K562 (cell line): ENCODE measurements at regions not wholly inside any gene's neighbourhood (a gene's known extent, or its start where the extent isn't known, plus 50 kb on each side); places are given as distances from the start of the nearest gene placed in this dataset.
A peak's percentile ranks its signal among the peaks of the same experiment; 100 is the strongest.

Experiments
- ATAC-seq: fragments of 200-7000 bp; cut with Tn5 transposase; 3 replicates; pipeline ENCODE4 v1.9.1; 2020; ENCODE audit warnings: moderate library complexity
- BruUV-seq: library from RNA; stranded (reverse); fragments of 400-500 nt; replicated peaks from 2 replicates; lab custom pipeline; 2021; lab: Mats Ljungman, UMichigan
- CTCF ChIA-PET: fragments of 300-600 bp; formaldehyde crosslinking; extraction: SDS; loops from one replicate; lab custom pipeline; 2021; ENCODE audit warnings: low intra/inter-chr PET ratio; lab: Yijun Ruan, JAX
- POLR2A ChIA-PET: fragments of 300-600, 350-650 bp; sonication (Branson Sonifier 250); formaldehyde crosslinking; extraction: SDS; loops from one replicate; lab custom pipeline; 2021; ENCODE audit warnings: antibody characterized with exemption, inconsistent platforms; lab: Yijun Ruan, JAX
- DNase-seq, 4 experiments: peaks; one replicate each; pipeline versions ENCODE4 v3.0.0 to v3.0.0-alpha.2; 2011 to 2018; ENCODE audit warnings: low spot score in 3 of 4, mixed read lengths in 3 of 4; ENCODE audit errors: extremely low read depth in 1 of 4
- FAIRE-seq: peaks from 2 replicates; lab custom pipeline; 2011; peaks lifted over from hg19 to GRCh38; lab: Jason Lieb, UNC
- H2AFZ ChIP-seq: 2 replicates; pipeline ENCODE4 v1.6.0; 2011; ENCODE audit warnings: low read depth, low read length, control low read depth, inconsistent platforms
- H3K27ac ChIP-seq: fragments of 200-600 bp; 3 replicates; pipeline ENCODE4 v1.8.0; 2011; ENCODE audit warnings: low read depth, mild to moderate bottlenecking, control low read depth, inconsistent platforms, low read length, moderate library complexity, mixed read lengths; ENCODE audit errors: extremely low read depth
- H3K27me3 ChIP-seq, 2 experiments: fragments of 300-600 bp in 1 of 2; 2 replicates in 1 of 2; 3 replicates in 1 of 2; pipeline versions ENCODE4 v1.6.0 to v1.8.0; 2011; ENCODE audit warnings: inconsistent platforms in 2 of 2, low read length in 2 of 2, mild to moderate bottlenecking in 1 of 2, mixed read lengths in 1 of 2, moderate library complexity in 1 of 2; ENCODE audit not compliant: control insufficient read depth in 2 of 2, insufficient read depth in 2 of 2
- H3K36me3 ChIP-seq: fragments of 300-600 bp; 3 replicates; pipeline ENCODE4 v1.8.0; 2011; ENCODE audit warnings: mild to moderate bottlenecking, low read length, inconsistent platforms; ENCODE audit not compliant: control insufficient read depth, insufficient read depth
- H3K4me1 ChIP-seq, 2 experiments: fragments of 200-600 bp in 1 of 2; replicated peaks in 1 of 2; 2 replicates in 1 of 2; 3 replicates in 1 of 2; pipeline versions ENCODE4 v1.5.1 to v1.8.0; 2011; ENCODE audit warnings: inconsistent platforms in 2 of 2, low read length in 2 of 2, mild to moderate bottlenecking in 1 of 2, mixed read lengths in 1 of 2, moderate library complexity in 1 of 2; ENCODE audit not compliant: control insufficient read depth in 2 of 2, insufficient read depth in 2 of 2
- H3K4me2 ChIP-seq: 2 replicates; pipeline ENCODE4 v1.6.1; 2011; ENCODE audit warnings: low read length, control low read depth, inconsistent platforms, mixed read lengths; ENCODE audit not compliant: insufficient read depth
- H3K4me3 ChIP-seq: fragments of 200-600 bp; sonication (generic), shearing (Covaris generic); 2 replicates; pipeline ENCODE4 v1.5.1; 2016; ENCODE audit warnings: control low read depth, inconsistent platforms
- H3K79me2 ChIP-seq: fragments of 200-600 bp; 3 replicates; pipeline ENCODE4 v1.8.0; 2011; ENCODE audit warnings: low read length, inconsistent platforms; ENCODE audit not compliant: control insufficient read depth, insufficient read depth
- H3K9ac ChIP-seq, 2 experiments: 2 replicates each; pipeline versions ENCODE4 v1.6.0 to v1.6.1; 2011; ENCODE audit warnings: low read depth in 2 of 2, low read length in 2 of 2, control low read depth in 1 of 2, inconsistent platforms in 1 of 2, mild to moderate bottlenecking in 1 of 2, mixed read lengths in 1 of 2; ENCODE audit not compliant: insufficient read depth in 1 of 2
- H3K9me1 ChIP-seq: one replicate; pipeline ENCODE4 v1.6.0; 2011; ENCODE audit warnings: inconsistent platforms, mild to moderate bottlenecking, low read length, moderate library complexity; ENCODE audit not compliant: control insufficient read depth, insufficient read depth
- H3K9me3 ChIP-seq: replicated peaks from 2 replicates; pipeline ENCODE4 v1.5.1; 2011; ENCODE audit warnings: low read depth, low read length, inconsistent platforms; ENCODE audit not compliant: control insufficient read depth, insufficient read depth
- H4K20me1 ChIP-seq: replicated peaks from 2 replicates; pipeline ENCODE4 v1.6.1; 2011; ENCODE audit warnings: low read length, inconsistent platforms, mixed read lengths; ENCODE audit not compliant: control insufficient read depth, insufficient read depth
- CREB1 ChIP-seq, 2 experiments: sonication (generic) in 1 of 2; formaldehyde crosslinking in 1 of 2; IDR thresholded peaks; 2 replicates each; pipeline versions ENCODE4 v1.6.1 to v1.8.0; 2012 to 2022; ENCODE audit warnings: inconsistent platforms in 1 of 2, mild to moderate bottlenecking in 1 of 2, missing genetic modification reagents in 1 of 2, moderate library complexity in 1 of 2
- DIDO1 ChIP-seq: fragments of 450-650 bp; IDR thresholded peaks from 2 replicates; pipeline ENCODE4 v1.6.1; 2016; ENCODE audit warnings: low read depth, missing biosample characterization, missing genetic modification characterization
- E2F3 ChIP-seq: fragments of 250-450 bp; sonication (Bioruptor Pico); IDR thresholded peaks from 2 replicates; pipeline ENCODE4 v1.4.0; 2020; ENCODE audit warnings: mild to moderate bottlenecking
- FOS ChIP-seq: IDR thresholded peaks from 3 replicates; pipeline ENCODE4 v1.6.1; 2011; ENCODE audit not compliant: insufficient read length; ENCODE audit errors: extremely low read depth
- FOSL1 ChIP-seq: fragments of 200-800 bp; sonication (Bioruptor generic); conservative IDR thresholded peaks from 2 replicates; pipeline ENCODE4 v1.6.1; 2016; ENCODE audit warnings: missing genetic modification characterization, missing compliant biosample characterization
- HCFC1 ChIP-seq: IDR thresholded peaks from 2 replicates; pipeline ENCODE4 v1.6.1; 2012; ENCODE audit warnings: low read depth, low read length, improper control_type of control experiment
- HOXB6 ChIP-seq: fragments of 250-450 bp; sonication (Bioruptor Pico); IDR thresholded peaks from 2 replicates; pipeline ENCODE4 v1.5.1; 2022; ENCODE audit warnings: mild to moderate bottlenecking, borderline replicate concordance
- NFYB ChIP-seq: IDR thresholded peaks from 2 replicates; pipeline ENCODE4 v1.6.1; 2011; ENCODE audit warnings: mild to moderate bottlenecking, moderate library complexity; ENCODE audit not compliant: insufficient read length; ENCODE audit errors: extremely low read depth
- RAD51 ChIP-seq: fragments of 450-650 bp; IDR thresholded peaks from 2 replicates; pipeline ENCODE4 v1.7.1; 2016; ENCODE audit warnings: low read depth, mild to moderate bottlenecking, borderline replicate concordance
- SIX5 ChIP-seq, 2 experiments: IDR thresholded peaks; 2 replicates each; pipeline ENCODE4 v1.6.1; 2011; ENCODE audit warnings: low read length in 2 of 2, borderline replicate concordance in 1 of 2, low read depth in 1 of 2, mild to moderate bottlenecking in 1 of 2, moderate library complexity in 1 of 2; ENCODE audit not compliant: insufficient read depth in 1 of 2
- SMARCA5 ChIP-seq: fragments of 450-650 bp; IDR thresholded peaks from 2 replicates; pipeline ENCODE4 v1.6.1; 2016
- ZBTB17 ChIP-seq: fragments of 450-650 bp; formaldehyde crosslinking; IDR thresholded peaks from 2 replicates; pipeline ENCODE4 v1.4.0; 2020; ENCODE audit warnings: mild to moderate bottlenecking
- ZNF143 ChIP-seq: sonication (generic); formaldehyde crosslinking; IDR thresholded peaks from 2 replicates; pipeline ENCODE4 v1.9.0; 2022; ENCODE audit warnings: mild to moderate bottlenecking, missing genetic modification reagents
- WGBS: fragments of 100-300 bp; shearing (Covaris generic); methylation state at CpG from one replicate; pipeline ENCODE4 v1.1.6; 2016; ENCODE audit warnings: low coverage, mixed read lengths; ENCODE audit not compliant: insufficient coverage; ENCODE audit errors: missing lambda C conversion rate; 5-methylcytosine and 5-hydroxymethylcytosine counted together
- in situ Hi-C: fragments of 300-500 bp; cut with MboI; formaldehyde crosslinking; loops from 4 replicates; pipeline ENCODE4 v1.15.0; 2018; ENCODE audit warnings: inconsistent platforms, mixed read lengths
- intact Hi-C: fragments of 100-400 bp; cut with micrococcal nuclease; formaldehyde crosslinking; loops from 2 replicates; pipeline ENCODE4 v1.14.2; 2022
- TF ChIP-seq, protein P1 (sequence below): sonication (generic); formaldehyde crosslinking; IDR thresholded peaks from 2 replicates; pipeline ENCODE4 v1.9.0; 2022; ENCODE audit warnings: mild to moderate bottlenecking, missing genetic modification reagents
- TF ChIP-seq, protein P2 (sequence below), 2 experiments: fragments of 450-650 bp; formaldehyde crosslinking in 1 of 2; IDR thresholded peaks; 2 replicates each; pipeline versions ENCODE4 v1.4.0 to v1.6.1; 2014 to 2020; ENCODE audit warnings: mild to moderate bottlenecking in 2 of 2, borderline replicate concordance in 1 of 2, low read depth in 1 of 2

DNA sequence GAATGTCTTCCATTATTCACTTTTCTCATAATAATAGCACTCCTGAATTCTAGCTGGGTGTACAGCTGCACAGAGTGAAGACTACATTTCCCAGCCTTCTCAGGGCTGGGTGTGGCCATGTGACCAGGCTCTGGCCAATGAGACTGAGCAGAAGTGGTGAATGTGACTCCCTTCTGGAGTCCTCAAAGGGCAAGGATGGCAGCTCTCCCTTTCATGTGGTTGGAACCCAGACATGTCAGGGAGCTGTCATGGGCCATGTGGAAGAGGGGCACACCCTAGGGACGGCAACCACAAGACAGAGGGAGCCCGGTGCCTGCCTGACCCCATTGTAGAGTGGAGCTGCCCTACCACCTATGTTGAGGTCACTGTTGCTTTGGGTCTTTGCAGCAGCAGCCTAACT, 312.8 kb upstream of the SULF2 start:
- FAIRE-seq (no peak), ATAC-seq (peak; percentile 87), DNase-seq (peak in 3 of 4 experiments; percentile 17 to 29 (median 23))
- H4K20me1 ChIP-seq = no peaks in the 10 kb centered on the region; the same call in 1 of the 2 replicates
- no peaks in the 10 kb centered on the region; a peak in 1 of 5 replicates for H3K27me3 ChIP-seq
- no peak overlapping the region for H3K4me3 ChIP-seq
- ChIA-PET CTCF (no interaction called here), POLR2A (interaction anchor here (1.8 kb wide), 1 partner anchor 28 kb away, joined by 5 read pairs; no protein-coding TSS in a partner anchor)
- in situ Hi-C loops = no loop called here
- H3K9ac ChIP-seq = no peak overlapping the region
- H3K9me3 ChIP-seq = no peaks in the 10 kb centered on the region
- H3K9me1 ChIP-seq = no peaks in the 10 kb centered on the region
- H3K4me1 ChIP-seq = no peaks in the 10 kb centered on the region; a peak in 1 of 5 replicates
- no TSS peak for BruUV-seq
- WGBS = 0% methylated on average over 2 of the region's 2 CpGs
- H3K4me2 ChIP-seq = no peak overlapping the region
- H3K79me2 ChIP-seq = no peaks in the 10 kb centered on the region
- H3K27ac ChIP-seq = no peak overlapping the region
- no peaks in the 10 kb centered on the region for H3K36me3 ChIP-seq
- no peak overlapping the region for H2AFZ ChIP-seq
- intact Hi-C loops = no loop called here
- peak in 1 of 2 experiments; percentile 41; a peak in 1 of 4 replicates for TF ChIP-seq SIX5 (IDR thresholded peaks at IDR 0.05; ENCODE audit: borderline replicate concordance in 1 of 2, insufficient read depth in 1 of 2, low read depth in 1 of 2, low read length in 2 of 2)
- TF ChIP-seq RAD51 = peak; percentile 75
- TF ChIP-seq, protein P1, sequence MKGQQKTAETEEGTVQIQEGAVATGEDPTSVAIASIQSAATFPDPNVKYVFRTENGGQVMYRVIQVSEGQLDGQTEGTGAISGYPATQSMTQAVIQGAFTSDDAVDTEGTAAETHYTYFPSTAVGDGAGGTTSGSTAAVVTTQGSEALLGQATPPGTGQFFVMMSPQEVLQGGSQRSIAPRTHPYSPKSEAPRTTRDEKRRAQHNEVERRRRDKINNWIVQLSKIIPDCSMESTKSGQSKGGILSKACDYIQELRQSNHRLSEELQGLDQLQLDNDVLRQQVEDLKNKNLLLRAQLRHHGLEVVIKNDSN (CRISPR knock-in tag) = peak; percentile 92
- no peak for TF ChIP-seq E2F3 (CRISPR knock-in tag)
- peak; percentile 69 for TF ChIP-seq DIDO1
- no peak for TF ChIP-seq CREB1 (IDR thresholded peaks at IDR 0.05)
- TF ChIP-seq CREB1 (CRISPR knock-in tag; IDR thresholded peaks at IDR 0.05) = no peak
- TF ChIP-seq, protein P2, sequence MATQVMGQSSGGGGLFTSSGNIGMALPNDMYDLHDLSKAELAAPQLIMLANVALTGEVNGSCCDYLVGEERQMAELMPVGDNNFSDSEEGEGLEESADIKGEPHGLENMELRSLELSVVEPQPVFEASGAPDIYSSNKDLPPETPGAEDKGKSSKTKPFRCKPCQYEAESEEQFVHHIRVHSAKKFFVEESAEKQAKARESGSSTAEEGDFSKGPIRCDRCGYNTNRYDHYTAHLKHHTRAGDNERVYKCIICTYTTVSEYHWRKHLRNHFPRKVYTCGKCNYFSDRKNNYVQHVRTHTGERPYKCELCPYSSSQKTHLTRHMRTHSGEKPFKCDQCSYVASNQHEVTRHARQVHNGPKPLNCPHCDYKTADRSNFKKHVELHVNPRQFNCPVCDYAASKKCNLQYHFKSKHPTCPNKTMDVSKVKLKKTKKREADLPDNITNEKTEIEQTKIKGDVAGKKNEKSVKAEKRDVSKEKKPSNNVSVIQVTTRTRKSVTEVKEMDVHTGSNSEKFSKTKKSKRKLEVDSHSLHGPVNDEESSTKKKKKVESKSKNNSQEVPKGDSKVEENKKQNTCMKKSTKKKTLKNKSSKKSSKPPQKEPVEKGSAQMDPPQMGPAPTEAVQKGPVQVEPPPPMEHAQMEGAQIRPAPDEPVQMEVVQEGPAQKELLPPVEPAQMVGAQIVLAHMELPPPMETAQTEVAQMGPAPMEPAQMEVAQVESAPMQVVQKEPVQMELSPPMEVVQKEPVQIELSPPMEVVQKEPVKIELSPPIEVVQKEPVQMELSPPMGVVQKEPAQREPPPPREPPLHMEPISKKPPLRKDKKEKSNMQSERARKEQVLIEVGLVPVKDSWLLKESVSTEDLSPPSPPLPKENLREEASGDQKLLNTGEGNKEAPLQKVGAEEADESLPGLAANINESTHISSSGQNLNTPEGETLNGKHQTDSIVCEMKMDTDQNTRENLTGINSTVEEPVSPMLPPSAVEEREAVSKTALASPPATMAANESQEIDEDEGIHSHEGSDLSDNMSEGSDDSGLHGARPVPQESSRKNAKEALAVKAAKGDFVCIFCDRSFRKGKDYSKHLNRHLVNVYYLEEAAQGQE (IDR thresholded peaks at IDR 0.05; ENCODE audit: borderline replicate concordance) = peak; percentile 12; the same call in 1 of the 2 replicates
- TF ChIP-seq, protein P2 (CRISPR knock-in tag; IDR thresholded peaks at IDR 0.05; ENCODE audit: low read depth) = no peak
- no peak for TF ChIP-seq FOSL1 (tag)
- peak; percentile 81 for TF ChIP-seq HCFC1
- TF ChIP-seq ZBTB17 = no peak
- TF ChIP-seq FOS = peak; percentile 41
- TF ChIP-seq NFYB = peak; percentile 21
- TF ChIP-seq HOXB6 = no peak
- TF ChIP-seq SMARCA5 = no peak
- peak; percentile 74 for TF ChIP-seq ZNF143 (CRISPR knock-in tag)
